ENCODE measurements at regions not wholly inside any gene's neighbourhood (a gene's known extent, or its start where the extent isn't known, plus 50 kb on each side); places are given as distances from the start of the nearest gene placed in this dataset.

DNA sequence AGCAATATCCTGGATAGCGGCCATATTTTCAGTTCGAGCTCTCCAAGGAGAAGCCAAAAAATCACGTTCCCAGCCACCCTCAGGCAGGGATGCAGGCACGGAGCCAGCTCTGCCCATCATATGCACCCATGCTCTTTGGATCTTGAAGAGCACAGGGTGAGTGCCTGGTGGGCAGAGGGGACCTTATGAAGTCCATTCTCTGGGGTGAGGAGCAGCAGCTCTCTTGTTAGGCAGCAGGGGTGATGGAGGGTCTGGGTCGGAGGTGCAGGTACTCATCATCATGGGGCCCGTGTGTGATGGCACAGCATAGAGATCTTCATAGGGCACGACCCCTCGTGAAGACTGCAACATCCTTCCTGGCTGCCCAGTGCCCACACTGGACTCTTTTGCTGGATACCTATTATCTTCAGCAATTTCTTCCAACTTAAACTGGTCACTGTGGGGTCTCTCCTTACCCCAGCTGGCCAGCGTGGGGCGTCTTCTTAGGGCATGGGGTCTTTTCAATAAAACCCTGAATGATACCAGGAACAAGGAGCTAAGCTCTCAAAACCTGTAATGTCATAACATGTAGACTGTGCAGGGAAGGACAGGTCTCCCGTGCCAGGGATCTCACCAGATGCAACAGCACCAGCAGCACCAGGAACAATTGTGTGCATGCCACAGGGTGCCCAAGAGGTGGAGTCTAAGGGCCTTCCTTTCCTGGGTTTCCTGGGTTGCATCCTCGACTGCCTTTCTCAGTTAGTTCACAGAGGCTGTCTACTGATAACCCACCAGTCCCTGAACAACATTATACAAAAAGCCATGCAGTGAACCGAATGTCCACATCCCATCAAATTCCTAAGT is 165.0 kb downstream of the TENT4A start:
- Histone ChIP-seq H4K91ac (ENCODE audit: insufficient read length, low read depth, low read length) (no peak overlapping the region), H3K23ac (ENCODE audit: insufficient read length, low read depth, low read length) (no peak overlapping the region)
- H3K4me1 Mint-ChIP-seq: no peaks in the 10 kb centered on the region

More for the DNA sequence above, 165.0 kb downstream of the TENT4A start:
- Mint-ChIP-seq H3K27ac (no peak overlapping the region), H3K4me3 (no peak overlapping the region), H3K36me3 (ENCODE audit: insufficient read depth in 1 of 3, low read depth in 3 of 3) (no peaks in the 10 kb centered on the region), H3K27me3 (ENCODE audit: low read depth) (peaks cover 8% of the 10 kb centered on the region), H3K9me3 (no peaks in the 10 kb centered on the region)
- Histone ChIP-seq H3K56ac (ENCODE audit: insufficient read length, low read depth, low read length) (no peak overlapping the region), H2AK5ac (ENCODE audit: insufficient read length, low read length) (no peak overlapping the region), H2BK15ac (ENCODE audit: low read depth, low read length) (no peak overlapping the region), H3K9me3 (ENCODE audit: control insufficient read depth, low read depth, low read length) (no peaks in the 10 kb centered on the region), H2BK120ac (ENCODE audit: low read depth, low read length, poor library complexity, severe bottlenecking) (no peak overlapping the region), H2BK5ac (ENCODE audit: insufficient read length, low read length) (no peak overlapping the region), H4K20me1 (ENCODE audit: control insufficient read depth, insufficient read depth, insufficient read length) (no peaks in the 10 kb centered on the region), H2AFZ (ENCODE audit: low read length) (no peak overlapping the region), H3T11ph (ENCODE audit: low read length) (no peak overlapping the region), H3K4ac (ENCODE audit: low read depth, low read length) (no peak overlapping the region), H3K18ac (ENCODE audit: insufficient read length, low read depth, low read length) (no peak overlapping the region), H4K5ac (ENCODE audit: insufficient read length, low read depth, low read length) (no peak overlapping the region), H3K79me1 (ENCODE audit: insufficient read depth, low read depth, low read length, poor library complexity, severe bottlenecking) (no peaks in the 10 kb centered on the region), H3K79me2 (ENCODE audit: insufficient read depth, low read length) (no peaks in the 10 kb centered on the region), H4K8ac (replicated peaks; ENCODE audit: insufficient read length, low read depth, low read length) (no peak overlapping the region), H3K27ac (ENCODE audit: insufficient read length, low read depth, low read length) (no peak overlapping the region), H3K4me1 (ENCODE audit: insufficient read depth, low read length) (no peaks in the 10 kb centered on the region), H3K27me3 (ENCODE audit: insufficient read depth, low read length) (no peaks in the 10 kb centered on the region), H2BK20ac (ENCODE audit: low read depth, low read length, poor library complexity, severe bottlenecking) (no peak overlapping the region), H3K14ac (ENCODE audit: insufficient read depth, low read length) (no peak overlapping the region), H3K4me2 (ENCODE audit: insufficient read depth, insufficient read length, low read length) (no peak overlapping the region), H3K23me2 (ENCODE audit: insufficient read length, low read depth, low read length, poor library complexity, severe bottlenecking) (no peaks in the 10 kb centered on the region), H2BK12ac (ENCODE audit: insufficient read length, low read depth, low read length) (no peak overlapping the region), H3K9ac (ENCODE audit: extremely low read depth, insufficient read length, low read length) (no peak overlapping the region)
- no CpG with 5 or more reads among the region's 13 CpGs for WGBS (ENCODE audit: extremely low coverage, insufficient read length, low lambda C conversion rate)
- DNase-seq: no peak
- TF ChIP-seq, protein P1, sequence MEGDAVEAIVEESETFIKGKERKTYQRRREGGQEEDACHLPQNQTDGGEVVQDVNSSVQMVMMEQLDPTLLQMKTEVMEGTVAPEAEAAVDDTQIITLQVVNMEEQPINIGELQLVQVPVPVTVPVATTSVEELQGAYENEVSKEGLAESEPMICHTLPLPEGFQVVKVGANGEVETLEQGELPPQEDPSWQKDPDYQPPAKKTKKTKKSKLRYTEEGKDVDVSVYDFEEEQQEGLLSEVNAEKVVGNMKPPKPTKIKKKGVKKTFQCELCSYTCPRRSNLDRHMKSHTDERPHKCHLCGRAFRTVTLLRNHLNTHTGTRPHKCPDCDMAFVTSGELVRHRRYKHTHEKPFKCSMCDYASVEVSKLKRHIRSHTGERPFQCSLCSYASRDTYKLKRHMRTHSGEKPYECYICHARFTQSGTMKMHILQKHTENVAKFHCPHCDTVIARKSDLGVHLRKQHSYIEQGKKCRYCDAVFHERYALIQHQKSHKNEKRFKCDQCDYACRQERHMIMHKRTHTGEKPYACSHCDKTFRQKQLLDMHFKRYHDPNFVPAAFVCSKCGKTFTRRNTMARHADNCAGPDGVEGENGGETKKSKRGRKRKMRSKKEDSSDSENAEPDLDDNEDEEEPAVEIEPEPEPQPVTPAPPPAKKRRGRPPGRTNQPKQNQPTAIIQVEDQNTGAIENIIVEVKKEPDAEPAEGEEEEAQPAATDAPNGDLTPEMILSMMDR (conservative IDR thresholded peaks at IDR 0.05): no peak

All from H9 (cell line).